Stimulated activated CD4-positive, alpha-beta T cell treated with anti-CD3 and anti-CD28 coated beads, Interleukin-1b, Interleukin-23, amount 100 ng/mL, for 1 hour (primary cell): ENCODE measurements at regions not wholly inside any gene's neighbourhood (a gene's known extent, or its start where the extent isn't known, plus 50 kb on each side); places are given as distances from the start of the nearest gene placed in this dataset.

Source experiments
- DNase-seq, 2 donors: peaks; one replicate each; pipeline ENCODE4 v3.0.0-alpha.2; 2020; ENCODE audit warnings: low read depth in 2 of 2

GRCh38 chr1:204736836-204737235, 51.3 kb upstream of the LRRN2 start:
- no peak for DNase-seq

GRCh38 chr1:204738506-204738905, 53.0 kb upstream of the LRRN2 start:
- no peak for DNase-seq

- DNase-seq: no peak
These were observed 54.8 kb upstream of the LRRN2 start for GRCh38 chr1:204740354-204740753.

GRCh38 chr1:204741440-204741839, 55.9 kb upstream of the LRRN2 start:
- no peak for DNase-seq

- DNase-seq: no peak
These were observed 57.2 kb upstream of the LRRN2 start for GRCh38 chr1:204742676-204743251.

- DNase-seq: no peak
These were observed 58.7 kb upstream of the LRRN2 start for GRCh38 chr1:204744107-204744779.

- peak in 1 of 2 donors; percentile 23 for DNase-seq
These were observed 61.4 kb upstream of the LRRN2 start for GRCh38 chr1:204746838-204747442.

- no peak for DNase-seq
These were observed 65.9 kb upstream of the LRRN2 start for GRCh38 chr1:204751480-204751879.

GRCh38 chr1:204751883-204752687, 66.5 kb upstream of the LRRN2 start:
- no peak for DNase-seq

GRCh38 chr1:204752688-204753040, 67.1 kb upstream of the LRRN2 start:
- no peak for DNase-seq

- DNase-seq: no peak
These were observed 69.3 kb upstream of the LRRN2 start for GRCh38 chr1:204754821-204755220.

- no peak for DNase-seq
These were observed 70.8 kb upstream of the LRRN2 start for GRCh38 chr1:204756349-204756748.

- DNase-seq: no peak
These were observed 71.3 kb upstream of the LRRN2 start for GRCh38 chr1:204756811-204757210.

- DNase-seq: no peak
These were observed 73.1 kb upstream of the LRRN2 start for GRCh38 chr1:204758601-204759000.

- DNase-seq: no peak
These were observed 74.8 kb upstream of the LRRN2 start for GRCh38 chr1:204760350-204760749.

GRCh38 chr1:204760757-204761156, 75.2 kb upstream of the LRRN2 start:
- DNase-seq: no peak

- peak; percentile 5 to 43 for DNase-seq
These were observed 78.4 kb upstream of the LRRN2 start for GRCh38 chr1:204763773-204764427.

GRCh38 chr1:204769997-204770396, 84.5 kb upstream of the LRRN2 start:
- DNase-seq: no peak

GRCh38 chr1:204771358-204771757, 85.8 kb upstream of the LRRN2 start:
- DNase-seq: no peak

- no peak for DNase-seq
These were observed 87.7 kb upstream of the LRRN2 start for GRCh38 chr1:204773246-204773645.

- DNase-seq: no peak
These were observed 90.0 kb upstream of the LRRN2 start for GRCh38 chr1:204775546-204775945.

GRCh38 chr1:204777591-204777990, 92.1 kb upstream of the LRRN2 start:
- no peak for DNase-seq
